ENCODE measurements at regions not wholly inside any gene's neighbourhood (a gene's known extent, or its start where the extent isn't known, plus 50 kb on each side); places are given as distances from the start of the nearest gene placed in this dataset.

DNA sequence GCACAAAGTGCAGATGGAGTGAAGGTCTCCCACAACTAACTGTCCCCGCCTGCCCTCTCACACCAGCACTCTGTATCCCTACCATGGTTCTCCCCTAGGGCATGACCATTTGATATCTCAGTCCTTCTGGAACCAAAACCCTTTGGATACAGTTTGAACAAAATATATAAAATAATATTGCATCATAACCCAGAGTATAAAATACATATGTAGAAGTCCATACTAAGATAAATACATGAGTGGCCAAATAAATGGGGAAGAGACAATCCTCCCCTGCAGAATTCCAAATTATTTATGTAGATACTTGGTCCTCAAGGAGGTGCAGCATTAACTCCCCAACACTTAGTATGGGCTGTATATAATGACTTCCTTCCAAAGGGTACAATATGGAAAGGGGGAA, 207.4 kb downstream of the RRAGC start:
- Mint-ChIP-seq H3K27ac (no peak overlapping the region), H3K36me3 (ENCODE audit: insufficient read depth in 1 of 3, low read depth in 3 of 3) (no peaks in the 10 kb centered on the region; a peak in 1 of 7 replicates), H3K4me1 (peaks cover 7 to 15% of the 10 kb centered on the region in 2 experiments), H3K9me3 (peaks cover 3 to 4% of the 10 kb centered on the region in 2 experiments; a peak in 1 of 5 replicates), H3K4me3 (no peak overlapping the region), H3K27me3 (ENCODE audit: low read depth) (peaks cover 15% of the 10 kb centered on the region)
- Histone ChIP-seq H3K79me2 (ENCODE audit: insufficient read depth, low read length) (no peaks in the 10 kb centered on the region), H3K23ac (ENCODE audit: insufficient read length, low read depth, low read length) (no peak overlapping the region), H3K18ac (ENCODE audit: insufficient read length, low read depth, low read length) (no peak overlapping the region), H4K91ac (ENCODE audit: insufficient read length, low read depth, low read length) (no peak overlapping the region), H2BK20ac (ENCODE audit: low read depth, low read length, poor library complexity, severe bottlenecking) (no peak overlapping the region), H2AK5ac (ENCODE audit: insufficient read length, low read length) (no peak overlapping the region), H4K5ac (ENCODE audit: insufficient read length, low read depth, low read length) (no peak overlapping the region), H3K79me1 (ENCODE audit: insufficient read depth, low read depth, low read length, poor library complexity, severe bottlenecking) (no peaks in the 10 kb centered on the region), H3K27ac (ENCODE audit: insufficient read length, low read depth, low read length) (no peak overlapping the region), H3K14ac (ENCODE audit: insufficient read depth, low read length) (no peak overlapping the region), H3K4me2 (ENCODE audit: insufficient read depth, insufficient read length, low read length) (no peak overlapping the region), H2BK120ac (ENCODE audit: low read depth, low read length, poor library complexity, severe bottlenecking) (no peak overlapping the region), H3K4me1 (ENCODE audit: insufficient read depth, low read length) (no peaks in the 10 kb centered on the region), H3K9me3 (ENCODE audit: control insufficient read depth, low read depth, low read length) (no peaks in the 10 kb centered on the region), H3K9ac (ENCODE audit: extremely low read depth, insufficient read length, low read length) (no peak overlapping the region), H3K4ac (ENCODE audit: low read depth, low read length) (no peak overlapping the region), H3T11ph (ENCODE audit: low read length) (no peak overlapping the region), H3K56ac (ENCODE audit: insufficient read length, low read depth, low read length) (no peak overlapping the region), H2BK5ac (ENCODE audit: insufficient read length, low read length) (no peak overlapping the region), H2BK15ac (ENCODE audit: low read depth, low read length) (no peak overlapping the region), H4K8ac (replicated peaks; ENCODE audit: insufficient read length, low read depth, low read length) (no peak overlapping the region), H2AFZ (ENCODE audit: low read length) (no peak overlapping the region), H2BK12ac (ENCODE audit: insufficient read length, low read depth, low read length) (no peak overlapping the region), H3K23me2 (ENCODE audit: insufficient read length, low read depth, low read length, poor library complexity, severe bottlenecking) (no peaks in the 10 kb centered on the region), H3K27me3 (ENCODE audit: insufficient read depth, low read length) (no peaks in the 10 kb centered on the region), H4K20me1 (ENCODE audit: control insufficient read depth, insufficient read depth, insufficient read length) (no peaks in the 10 kb centered on the region)
- TF ChIP-seq, protein P1, sequence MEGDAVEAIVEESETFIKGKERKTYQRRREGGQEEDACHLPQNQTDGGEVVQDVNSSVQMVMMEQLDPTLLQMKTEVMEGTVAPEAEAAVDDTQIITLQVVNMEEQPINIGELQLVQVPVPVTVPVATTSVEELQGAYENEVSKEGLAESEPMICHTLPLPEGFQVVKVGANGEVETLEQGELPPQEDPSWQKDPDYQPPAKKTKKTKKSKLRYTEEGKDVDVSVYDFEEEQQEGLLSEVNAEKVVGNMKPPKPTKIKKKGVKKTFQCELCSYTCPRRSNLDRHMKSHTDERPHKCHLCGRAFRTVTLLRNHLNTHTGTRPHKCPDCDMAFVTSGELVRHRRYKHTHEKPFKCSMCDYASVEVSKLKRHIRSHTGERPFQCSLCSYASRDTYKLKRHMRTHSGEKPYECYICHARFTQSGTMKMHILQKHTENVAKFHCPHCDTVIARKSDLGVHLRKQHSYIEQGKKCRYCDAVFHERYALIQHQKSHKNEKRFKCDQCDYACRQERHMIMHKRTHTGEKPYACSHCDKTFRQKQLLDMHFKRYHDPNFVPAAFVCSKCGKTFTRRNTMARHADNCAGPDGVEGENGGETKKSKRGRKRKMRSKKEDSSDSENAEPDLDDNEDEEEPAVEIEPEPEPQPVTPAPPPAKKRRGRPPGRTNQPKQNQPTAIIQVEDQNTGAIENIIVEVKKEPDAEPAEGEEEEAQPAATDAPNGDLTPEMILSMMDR (conservative IDR thresholded peaks at IDR 0.05): no peak
- no peak for DNase-seq
- WGBS (ENCODE audit: extremely low coverage, insufficient read length, low lambda C conversion rate): no CpG with 5 or more reads among the region's 1 CpG

Data from H9 (cell line).